ENCODE measurements at regions not wholly inside any gene's neighbourhood (a gene's known extent, or its start where the extent isn't known, plus 50 kb on each side); places are given as distances from the start of the nearest gene placed in this dataset.
A peak's percentile ranks its signal among the peaks of the same experiment; 100 is the strongest.
"Not testable (repeated sequence)": the region's sequence is repeated elsewhere in the genome, so short reads cannot be mapped to it uniquely, and the experiment has no call there.

GRCh38 chr18:42363446-42364441, 408.7 kb downstream of the PIK3C3 start:
- intact Hi-C loops (cut with DNase I) = no loop called here
- DNase-seq (ENCODE audit: missing footprints) = no peak
- ATAC-seq = no peak

- ATAC-seq (no peak), DNase-seq (ENCODE audit: missing footprints) (no peak)
- intact Hi-C loops (cut with DNase I) = no loop called here
Observed at GRCh38 chr18:42364766-42365165, 409.7 kb downstream of the PIK3C3 start.

- DNase-seq (ENCODE audit: missing footprints) (no peak), ATAC-seq (no peak)
- intact Hi-C loops (cut with DNase I) = no loop called here
Observed at GRCh38 chr18:42365591-42365990, 410.6 kb downstream of the PIK3C3 start.

- intact Hi-C loops (cut with DNase I) = no loop called here
- DNase-seq (ENCODE audit: missing footprints) (no peak), ATAC-seq (no peak)
Observed at GRCh38 chr18:42373584-42373983, 418.6 kb downstream of the PIK3C3 start.

GRCh38 chr18:42374961-42375360, 419.9 kb downstream of the PIK3C3 start:
- DNase-seq (ENCODE audit: missing footprints) (no peak), ATAC-seq (no peak)
- intact Hi-C loops (cut with DNase I) = no loop called here

GRCh38 chr18:42378854-42379253, 423.8 kb downstream of the PIK3C3 start:
- intact Hi-C loops (cut with DNase I); ATAC-seq; DNase-seq (ENCODE audit: missing footprints): not testable (repeated sequence)

GRCh38 chr18:42381236-42381635, 426.2 kb downstream of the PIK3C3 start:
- DNase-seq (ENCODE audit: missing footprints); intact Hi-C loops (cut with DNase I); ATAC-seq: not testable (repeated sequence)

GRCh38 chr18:42392416-42392815, 437.4 kb downstream of the PIK3C3 start:
- intact Hi-C loops (cut with DNase I) = loop anchor here (10.0 kb wide), 1 partner anchor 62 kb away; no protein-coding TSS in a partner anchor
- no peak for DNase-seq (ENCODE audit: missing footprints)
- ATAC-seq = no peak

GRCh38 chr18:42392926-42393325, 437.9 kb downstream of the PIK3C3 start:
- intact Hi-C loops (cut with DNase I) = loop anchor here (10.0 kb wide), 1 partner anchor 62 kb away; no protein-coding TSS in a partner anchor

GRCh38 chr18:42394238-42394637, 439.2 kb downstream of the PIK3C3 start:
- DNase-seq (ENCODE audit: missing footprints) (no peak), ATAC-seq (no peak)
- intact Hi-C loops (cut with DNase I) = loop anchor here (10.0 kb wide), 1 partner anchor 61 kb away; no protein-coding TSS in a partner anchor

More at GRCh38 chr18:42392926-42393325, 437.9 kb downstream of the PIK3C3 start:
- ATAC-seq (no peak), DNase-seq (ENCODE audit: missing footprints) (no peak)

- no peak for ATAC-seq
- DNase-seq (ENCODE audit: missing footprints) = no peak
- intact Hi-C loops (cut with DNase I) = no loop called here
Observed at GRCh38 chr18:42401131-42401673, 446.2 kb downstream of the PIK3C3 start.

- DNase-seq (ENCODE audit: missing footprints) = no peak
- ATAC-seq = no peak
Observed at GRCh38 chr18:42404151-42404550, 449.1 kb downstream of the PIK3C3 start.

GRCh38 chr18:42409005-42409404, 454.0 kb downstream of the PIK3C3 start:
- ATAC-seq (no peak), DNase-seq (ENCODE audit: missing footprints) (no peak)
- intact Hi-C loops (cut with DNase I) = no loop called here

More at GRCh38 chr18:42404151-42404550, 449.1 kb downstream of the PIK3C3 start:
- intact Hi-C loops (cut with DNase I) = no loop called here

- ATAC-seq (no peak), DNase-seq (ENCODE audit: missing footprints) (no peak)
- intact Hi-C loops (cut with DNase I) = no loop called here
Observed at GRCh38 chr18:42412281-42412680, 457.2 kb downstream of the PIK3C3 start.

- intact Hi-C loops (cut with DNase I) = no loop called here
- ATAC-seq (no peak), DNase-seq (ENCODE audit: missing footprints) (no peak)
Observed at GRCh38 chr18:42412896-42413295, 457.9 kb downstream of the PIK3C3 start.

- ATAC-seq = no peak
- intact Hi-C loops (cut with DNase I) = no loop called here
- DNase-seq (ENCODE audit: missing footprints) = no peak
Observed at GRCh38 chr18:42413870-42414269, 458.8 kb downstream of the PIK3C3 start.

- ATAC-seq = peak; percentile 82
- DNase-seq (ENCODE audit: missing footprints) = no peak
- intact Hi-C loops (cut with DNase I) = no loop called here
Observed at GRCh38 chr18:42414756-42415454, 459.9 kb downstream of the PIK3C3 start.

- DNase-seq (ENCODE audit: missing footprints) = no peak
- no peak for ATAC-seq
- intact Hi-C loops (cut with DNase I) = no loop called here
Observed at GRCh38 chr18:42417189-42417588, 462.2 kb downstream of the PIK3C3 start.

GRCh38 chr18:42418121-42418520, 463.1 kb downstream of the PIK3C3 start:
- DNase-seq (ENCODE audit: missing footprints) (no peak), ATAC-seq (no peak)
- intact Hi-C loops (cut with DNase I) = no loop called here

Measured in Right ventricle myocardium inferior (tissue), 1 donor.